ENCODE measurements at regions not wholly inside any gene's neighbourhood (a gene's known extent, or its start where the extent isn't known, plus 50 kb on each side); places are given as distances from the start of the nearest gene placed in this dataset.
"Not testable (repeated sequence)": the region's sequence is repeated elsewhere in the genome, so short reads cannot be mapped to it uniquely, and the experiment has no call there.

GRCh38 chr17:79560527-79560926 lies 50.3 kb downstream of the RBFOX3 start:
- ATAC-seq (replicated peaks in 6 of 8): no peak
- peaks cover 23 to 32% of the 10 kb centered on the region in 2 donors for H3K4me1 ChIP-seq (replicated peaks in 1 of 2)
- WGBS, 10 experiments: 50 to 100% (median 93%) methylated on average over 1 to 7 of the region's 13 CpGs; no CpG with 5 or more reads in 5 of the 10 experiments
- no peak overlapping the region for H3K4me3 ChIP-seq
- in situ Hi-C loops (cut with MboI; ENCODE audit: low pct_unique_long_range_greater_than_20kb in 2 of 9, low sequenced_read_pairs in 9 of 9, unreplicated experiment in 9 of 9): no loop called here
- no peak overlapping the region for H3K27ac ChIP-seq

- H3K27ac ChIP-seq: no peak overlapping the region
- ATAC-seq (replicated peaks in 6 of 8): no peak
- H3K4me1 ChIP-seq (replicated peaks in 1 of 2): peaks cover 23 to 32% of the 10 kb centered on the region in 2 donors
- no peak overlapping the region for H3K4me3 ChIP-seq
- in situ Hi-C loops (cut with MboI; ENCODE audit: low pct_unique_long_range_greater_than_20kb in 2 of 9, low sequenced_read_pairs in 9 of 9, unreplicated experiment in 9 of 9): no loop called here
- WGBS, 10 experiments: 0 to 83% (median 58%) methylated on average over 1 of the region's 2 CpGs; no CpG with 5 or more reads in 4 of the 10 experiments
Observed at GRCh38 chr17:79559111-79559887, 51.6 kb downstream of the RBFOX3 start.

- in situ Hi-C loops (cut with MboI; ENCODE audit: low pct_unique_long_range_greater_than_20kb in 2 of 9, low sequenced_read_pairs in 9 of 9, unreplicated experiment in 9 of 9): no loop called here
- 0 to 100% (median 42%) methylated on average over 1 to 6 of the region's 24 CpGs; no CpG with 5 or more reads in 3 of the 10 experiments for WGBS, 10 experiments
- H3K4me1 ChIP-seq (replicated peaks in 1 of 2): peaks cover 23 to 32% of the 10 kb centered on the region in 2 donors
- H3K27ac ChIP-seq: peak overlapping the region; percentile 32 to 58
- H3K4me3 ChIP-seq: no peak overlapping the region
- peak in 5 of 8 experiments; percentile 70 to 84 (median 81) for ATAC-seq (replicated peaks in 6 of 8)
Observed at GRCh38 chr17:79558091-79558900, 52.6 kb downstream of the RBFOX3 start.

- peak in 5 of 8 experiments; percentile 37 to 79 (median 67) for ATAC-seq (replicated peaks in 6 of 8)
- peak overlapping the region; percentile 32 to 58 for H3K27ac ChIP-seq
- peaks cover 18 to 26% of the 10 kb centered on the region in 2 donors for H3K4me1 ChIP-seq (replicated peaks in 1 of 2)
- no peak overlapping the region for H3K4me3 ChIP-seq
- WGBS, 10 experiments: 0 to 70% (median 18%) methylated on average over 1 to 13 of the region's 22 CpGs; no CpG with 5 or more reads in 2 of the 10 experiments
- in situ Hi-C loops (cut with MboI; ENCODE audit: low pct_unique_long_range_greater_than_20kb in 2 of 9, low sequenced_read_pairs in 9 of 9, unreplicated experiment in 9 of 9): no loop called here
Observed at GRCh38 chr17:79557276-79558090, 53.4 kb downstream of the RBFOX3 start.

- Histone ChIP-seq H3K4me1 (replicated peaks in 1 of 2) (peaks cover 17 to 18% of the 10 kb centered on the region in 2 donors), H3K4me3 (no peak overlapping the region), H3K27ac (no peak overlapping the region)
- WGBS, 10 experiments: 0 to 92% (median 54%) methylated on average over 2 to 9 of the region's 9 CpGs; no CpG with 5 or more reads in 2 of the 10 experiments
- ATAC-seq (replicated peaks in 6 of 8): no peak
- in situ Hi-C loops (cut with MboI; ENCODE audit: low pct_unique_long_range_greater_than_20kb in 2 of 9, low sequenced_read_pairs in 9 of 9, unreplicated experiment in 9 of 9): no loop called here
Observed at GRCh38 chr17:79556271-79556670, 54.6 kb downstream of the RBFOX3 start.

- no peak for ATAC-seq (replicated peaks in 6 of 8)
- in situ Hi-C loops (cut with MboI; ENCODE audit: low pct_unique_long_range_greater_than_20kb in 2 of 9, low sequenced_read_pairs in 9 of 9, unreplicated experiment in 9 of 9): no loop called here
- H3K4me3 ChIP-seq: no peak overlapping the region
- no peak overlapping the region for H3K27ac ChIP-seq
- WGBS, 10 experiments: 47 to 100% (median 86%) methylated on average over 1 to 4 of the region's 5 CpGs; no CpG with 5 or more reads in 2 of the 10 experiments
- peaks cover 17 to 18% of the 10 kb centered on the region in 2 donors for H3K4me1 ChIP-seq (replicated peaks in 1 of 2)
Observed at GRCh38 chr17:79555543-79555942, 55.3 kb downstream of the RBFOX3 start.

GRCh38 chr17:79554346-79554745 lies 56.5 kb downstream of the RBFOX3 start:
- 58 to 100% (median 80%) methylated on average over 1 to 4 of the region's 5 CpGs; no CpG with 5 or more reads in 7 of the 10 experiments for WGBS, 10 experiments
- H3K27ac ChIP-seq; ATAC-seq (replicated peaks in 6 of 8); in situ Hi-C loops (cut with MboI; ENCODE audit: low pct_unique_long_range_greater_than_20kb in 2 of 9, low sequenced_read_pairs in 9 of 9, unreplicated experiment in 9 of 9); H3K4me3 ChIP-seq: not testable (repeated sequence)
- peaks cover 17 to 18% of the 10 kb centered on the region in 2 donors for H3K4me1 ChIP-seq (replicated peaks in 1 of 2)

- 8 to 88% (median 60%) methylated on average over 1 of the region's 1 CpG; no CpG with 5 or more reads in 1 of the 10 experiments for WGBS, 10 experiments
- in situ Hi-C loops (cut with MboI; ENCODE audit: low pct_unique_long_range_greater_than_20kb in 2 of 9, low sequenced_read_pairs in 9 of 9, unreplicated experiment in 9 of 9): no loop called here
- peaks cover 6 to 11% of the 10 kb centered on the region in 2 donors for H3K4me1 ChIP-seq (replicated peaks in 1 of 2)
- ATAC-seq (replicated peaks in 6 of 8): no peak
- H3K27ac ChIP-seq: no peak overlapping the region
- H3K4me3 ChIP-seq: no peak overlapping the region
Observed at GRCh38 chr17:79552824-79553223, 58.0 kb downstream of the RBFOX3 start.

GRCh38 chr17:79552405-79552804 lies 58.4 kb downstream of the RBFOX3 start:
- Histone ChIP-seq H3K4me3 (no peak overlapping the region), H3K4me1 (replicated peaks in 1 of 2) (peaks cover 1 to 7% of the 10 kb centered on the region in 2 donors), H3K27ac (no peak overlapping the region)
- 5 to 100% (median 75%) methylated on average over 1 to 3 of the region's 3 CpGs for WGBS, 10 experiments
- in situ Hi-C loops (cut with MboI; ENCODE audit: low pct_unique_long_range_greater_than_20kb in 2 of 9, low sequenced_read_pairs in 9 of 9, unreplicated experiment in 9 of 9): no loop called here
- no peak for ATAC-seq (replicated peaks in 6 of 8)

GRCh38 chr17:79549141-79549915 lies 61.5 kb downstream of the RBFOX3 start:
- Histone ChIP-seq H3K27ac (peak overlapping the region in 1 of 2 donors; percentile 40), H3K4me1 (replicated peaks in 1 of 2) (peaks cover 0 to 3% of the 10 kb centered on the region in 2 donors), H3K4me3 (no peak overlapping the region)
- in situ Hi-C loops (cut with MboI; ENCODE audit: low pct_unique_long_range_greater_than_20kb in 2 of 9, low sequenced_read_pairs in 9 of 9, unreplicated experiment in 9 of 9): no loop called here
- 30 to 83% (median 50%) methylated on average over 1 to 3 of the region's 10 CpGs; no CpG with 5 or more reads in 6 of the 10 experiments for WGBS, 10 experiments
- ATAC-seq (replicated peaks in 6 of 8): peak in 5 of 8 experiments; percentile 49 to 78 (median 63)

- H3K4me3 ChIP-seq: no peak overlapping the region
- H3K4me1 ChIP-seq (replicated peaks in 1 of 2): peaks cover 0 to 3% of the 10 kb centered on the region in 2 donors
- H3K27ac ChIP-seq: no peak overlapping the region
- in situ Hi-C loops (cut with MboI; ENCODE audit: low pct_unique_long_range_greater_than_20kb in 2 of 9, low sequenced_read_pairs in 9 of 9, unreplicated experiment in 9 of 9): no loop called here
- WGBS, 10 experiments: 0 to 88% (median 60%) methylated on average over 1 to 9 of the region's 14 CpGs; no CpG with 5 or more reads in 5 of the 10 experiments
- ATAC-seq (replicated peaks in 6 of 8): no peak
Observed at GRCh38 chr17:79548116-79548515, 62.7 kb downstream of the RBFOX3 start.

GRCh38 chr17:79547586-79547985 lies 63.3 kb downstream of the RBFOX3 start:
- in situ Hi-C loops (cut with MboI; ENCODE audit: low pct_unique_long_range_greater_than_20kb in 2 of 9, low sequenced_read_pairs in 9 of 9, unreplicated experiment in 9 of 9): no loop called here
- Histone ChIP-seq H3K4me3 (no peak overlapping the region), H3K4me1 (replicated peaks in 1 of 2) (peaks cover 0 to 3% of the 10 kb centered on the region in 2 donors), H3K27ac (no peak overlapping the region)
- no peak for ATAC-seq (replicated peaks in 6 of 8)
- WGBS, 10 experiments: 62 to 100% methylated on average over 2 of the region's 10 CpGs; no CpG with 5 or more reads in 8 of the 10 experiments
